Activated CD4-positive, alpha-beta T cell treated with anti-CD3 and anti-CD28 coated beads for 4 hours (primary cell): ENCODE measurements at regions not wholly inside any gene's neighbourhood (a gene's known extent, or its start where the extent isn't known, plus 50 kb on each side); places are given as distances from the start of the nearest gene placed in this dataset.

Source experiments
- DNase-seq, 2 donors: peaks; one replicate each; pipeline ENCODE4 v3.0.0-alpha.2; 2020

GRCh38 chrX:44470816-44471215 is 71.8 kb downstream of the FUNDC1 start:
- DNase-seq: no peak

GRCh38 chrX:44462850-44463249 is 79.8 kb downstream of the FUNDC1 start:
- DNase-seq: no peak

- no peak for DNase-seq
Observed at GRCh38 chrX:44459501-44459900, 83.2 kb downstream of the FUNDC1 start.

GRCh38 chrX:44456685-44457084 is 86.0 kb downstream of the FUNDC1 start:
- DNase-seq: no peak

GRCh38 chrX:44451056-44451455 is 91.6 kb downstream of the FUNDC1 start:
- no peak for DNase-seq

- no peak for DNase-seq
Observed at GRCh38 chrX:44447214-44447613, 95.4 kb downstream of the FUNDC1 start.

GRCh38 chrX:44440006-44440405 is 96.5 kb upstream of the EFHC2 start:
- DNase-seq: no peak

GRCh38 chrX:44439242-44439794 is 95.8 kb upstream of the EFHC2 start:
- no peak for DNase-seq

- no peak for DNase-seq
Observed at GRCh38 chrX:44435047-44435446, 91.6 kb upstream of the EFHC2 start.

GRCh38 chrX:44433556-44433955 is 90.1 kb upstream of the EFHC2 start:
- DNase-seq: no peak

- no peak for DNase-seq
Observed at GRCh38 chrX:44432641-44433040, 89.2 kb upstream of the EFHC2 start.

GRCh38 chrX:44431194-44431593 is 87.7 kb upstream of the EFHC2 start:
- no peak for DNase-seq

- DNase-seq: no peak
Observed at GRCh38 chrX:44428989-44429627, 85.6 kb upstream of the EFHC2 start.

GRCh38 chrX:44422631-44423030 is 79.2 kb upstream of the EFHC2 start:
- no peak for DNase-seq

GRCh38 chrX:44415639-44416386 is 72.3 kb upstream of the EFHC2 start:
- DNase-seq: no peak

- DNase-seq: no peak
Observed at GRCh38 chrX:44401151-44401550, 57.7 kb upstream of the EFHC2 start.

GRCh38 chrX:44400588-44400987 is 57.1 kb upstream of the EFHC2 start:
- peak; percentile 5 to 16 for DNase-seq

- no peak for DNase-seq
Observed at GRCh38 chrX:44400161-44400560, 56.7 kb upstream of the EFHC2 start.
